Immature natural killer cell (primary cell): ENCODE measurements at regions not wholly inside any gene's neighbourhood (a gene's known extent, or its start where the extent isn't known, plus 50 kb on each side); places are given as distances from the start of the nearest gene placed in this dataset.

ENCODE experiments used
- DNase-seq, 3 donors: peaks; one replicate each; pipeline ENCODE4 v3.0.0; 2022; ENCODE audit warnings: mixed read lengths in 1 of 3
- H3K27ac Mint-ChIP-seq, 6 donors: one replicate each; pipeline ENCODE4 v1.8.0; 2020; ENCODE audit warnings: mixed read lengths in 6 of 6, mild to moderate bottlenecking in 5 of 6, inconsistent platforms in 4 of 6, moderate library complexity in 3 of 6
- H3K27me3 Mint-ChIP-seq, 3 donors: one replicate each; pipeline ENCODE4 v1.8.0; 2020 to 2021; ENCODE audit warnings: low read depth in 3 of 3, mild to moderate bottlenecking in 3 of 3, mixed read lengths in 3 of 3, moderate library complexity in 3 of 3, inconsistent platforms in 1 of 3
- H3K36me3 Mint-ChIP-seq, 3 donors: one replicate each; pipeline ENCODE4 v1.8.0; 2020; ENCODE audit warnings: mixed read lengths in 3 of 3, inconsistent platforms in 2 of 3, mild to moderate bottlenecking in 2 of 3
- H3K4me1 Mint-ChIP-seq, 2 donors: one replicate each; pipeline ENCODE4 v1.8.0; 2020; ENCODE audit warnings: inconsistent platforms in 2 of 2, mild to moderate bottlenecking in 2 of 2, mixed read lengths in 2 of 2, moderate library complexity in 1 of 2
- H3K4me3 Mint-ChIP-seq, 5 donors: one replicate each; pipeline ENCODE4 v1.8.0; 2020; ENCODE audit warnings: mild to moderate bottlenecking in 5 of 5, mixed read lengths in 5 of 5, inconsistent platforms in 3 of 5, moderate library complexity in 3 of 5
- H3K9me3 Mint-ChIP-seq, 6 donors: one replicate each; pipeline ENCODE4 v1.8.0; 2020; ENCODE audit warnings: mild to moderate bottlenecking in 6 of 6, mixed read lengths in 6 of 6, inconsistent platforms in 4 of 6, moderate library complexity in 3 of 6

DNA sequence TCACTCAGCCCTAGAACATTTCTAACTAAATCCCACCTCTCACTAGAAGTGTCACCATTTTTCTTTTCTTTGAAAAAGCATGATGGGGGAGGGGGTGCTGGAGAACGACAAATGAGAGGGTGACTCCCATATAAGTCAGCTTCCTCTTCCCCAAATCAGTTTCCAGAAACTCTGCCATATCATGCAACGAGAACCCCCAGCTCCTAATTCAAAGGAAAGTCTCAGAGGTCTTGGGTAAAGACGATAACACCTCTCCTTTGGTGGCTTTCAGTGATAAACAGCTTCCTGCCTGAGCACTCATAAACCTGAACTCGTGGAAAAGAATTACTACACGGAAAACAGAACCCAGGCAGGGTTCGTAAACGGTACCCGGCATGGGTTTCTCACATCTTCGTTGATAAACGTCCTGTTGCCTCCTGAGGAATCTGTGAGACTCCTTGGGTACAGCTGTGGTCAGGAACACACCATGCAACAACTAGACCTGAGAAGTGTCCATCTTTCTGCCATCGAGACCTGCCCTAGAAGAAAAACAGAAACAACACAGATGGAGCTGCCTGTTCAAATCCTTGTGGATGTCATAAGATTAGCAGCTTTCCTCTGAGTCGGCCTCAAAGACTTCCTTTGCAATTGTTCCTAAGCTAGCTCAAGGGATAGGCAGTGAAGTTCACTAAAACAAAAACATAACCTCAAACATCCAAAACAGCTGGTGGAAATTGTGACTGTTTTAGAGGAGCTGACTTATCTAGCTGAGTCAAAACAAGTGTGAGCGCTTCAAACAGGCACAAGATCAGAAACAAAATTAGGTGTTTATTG is 185.8 kb upstream of the PRDM1 start:
- no peak overlapping the region for H3K27ac Mint-ChIP-seq

GRCh38 chr6:105898286-105898685 is 187.8 kb upstream of the PRDM1 start:
- Mint-ChIP-seq H3K27me3 (peaks cover 0 to 5% (median 2%) of the 10 kb centered on the region in 3 donors), H3K9me3 (no peaks in the 10 kb centered on the region), H3K4me3 (no peak overlapping the region), H3K4me1 (peaks cover 10% of the 10 kb centered on the region in 2 donors), H3K36me3 (no peaks in the 10 kb centered on the region), H3K27ac (no peak overlapping the region)
- DNase-seq, result no peak

More for the DNA sequence above, 185.8 kb upstream of the PRDM1 start:
- no peaks in the 10 kb centered on the region for H3K36me3 Mint-ChIP-seq
- DNase-seq, result no peak
- peaks cover 0 to 5% (median 0%) of the 10 kb centered on the region in 3 donors for H3K27me3 Mint-ChIP-seq
- peak overlapping the region in 4 of 5 donors; percentile 0 to 44 (median 14) for H3K4me3 Mint-ChIP-seq
- peaks cover 10% of the 10 kb centered on the region in 2 donors for H3K4me1 Mint-ChIP-seq
- no peaks in the 10 kb centered on the region for H3K9me3 Mint-ChIP-seq

DNA sequence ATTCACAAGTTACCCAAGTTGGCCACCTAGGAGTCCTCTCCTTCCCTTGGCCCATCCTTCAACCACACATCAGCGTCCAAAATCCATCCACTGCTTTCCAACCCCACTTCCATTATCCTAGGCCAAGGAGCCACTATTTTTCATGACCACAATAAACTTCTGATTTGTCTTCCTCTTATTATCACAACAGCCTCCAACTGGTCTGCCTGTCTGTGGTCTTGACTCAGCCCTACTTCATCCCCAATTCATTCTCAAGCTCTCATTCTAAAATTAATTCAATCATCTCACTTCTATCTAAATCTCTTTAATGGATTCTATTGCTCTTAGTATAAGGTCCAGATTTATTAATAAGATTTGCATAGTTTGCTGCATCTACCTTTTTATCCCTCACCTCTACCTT is 189.0 kb upstream of the PRDM1 start:
- Mint-ChIP-seq H3K27ac (no peak overlapping the region), H3K4me3 (no peak overlapping the region)

GRCh38 chr6:105896821-105897095 is 189.4 kb upstream of the PRDM1 start:
- Mint-ChIP-seq H3K36me3 (no peaks in the 10 kb centered on the region), H3K4me1 (peaks cover 10% of the 10 kb centered on the region in 2 donors), H3K27ac (no peak overlapping the region), H3K27me3 (peaks cover 1 to 8% (median 2%) of the 10 kb centered on the region in 3 donors), H3K9me3 (no peaks in the 10 kb centered on the region), H3K4me3 (no peak overlapping the region)
- no peak for DNase-seq

More for the DNA sequence above, 189.0 kb upstream of the PRDM1 start:
- Mint-ChIP-seq H3K9me3 (no peaks in the 10 kb centered on the region), H3K4me1 (peaks cover 10% of the 10 kb centered on the region in 2 donors), H3K36me3 (no peaks in the 10 kb centered on the region), H3K27me3 (peaks cover 1 to 8% (median 2%) of the 10 kb centered on the region in 3 donors)
- no peak for DNase-seq

DNA sequence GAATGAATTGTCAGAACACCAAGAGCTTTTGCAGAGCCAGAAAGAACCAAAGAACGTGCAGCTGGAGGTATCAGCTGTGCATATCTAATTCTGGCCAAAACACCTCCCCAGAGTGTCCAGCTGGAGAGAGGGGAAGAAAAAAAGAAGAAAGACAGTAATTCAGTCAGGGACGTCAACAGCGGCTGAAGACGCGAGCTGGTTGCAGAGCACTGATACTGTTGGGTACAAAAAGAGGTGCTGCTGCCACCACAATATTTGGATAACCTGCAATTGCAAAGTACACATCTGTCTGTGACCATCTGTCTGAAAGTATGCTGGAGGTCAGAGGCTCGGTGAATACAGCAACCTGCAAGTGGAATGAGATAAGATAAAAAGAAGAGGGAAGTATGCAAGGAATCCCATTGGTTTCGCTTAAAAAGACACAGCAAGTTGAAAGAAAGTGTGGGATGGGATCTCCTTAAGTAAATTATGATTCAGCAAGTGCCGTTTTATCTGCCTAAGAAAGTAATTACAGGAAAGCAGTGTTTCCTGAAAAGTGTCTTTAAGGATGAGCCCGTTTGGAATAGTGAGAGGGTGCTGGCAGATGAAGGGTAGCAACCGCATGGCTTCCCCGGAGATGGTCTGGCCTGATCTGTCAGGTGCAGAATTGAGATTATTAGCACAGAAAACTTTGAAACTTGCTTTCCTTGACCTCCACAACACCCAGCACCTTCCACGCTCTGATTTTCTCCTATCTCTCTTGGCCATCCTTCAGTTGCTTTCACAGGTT is 189.9 kb upstream of the PRDM1 start:
- H3K4me3 Mint-ChIP-seq, result no peak overlapping the region
- H3K27me3 Mint-ChIP-seq, result peaks cover 1 to 8% (median 2%) of the 10 kb centered on the region in 3 donors
- no peak for DNase-seq
- no peaks in the 10 kb centered on the region for H3K9me3 Mint-ChIP-seq
- peaks cover 0 to 2% (median 0%) of the 10 kb centered on the region in 3 donors for H3K36me3 Mint-ChIP-seq
- peaks cover 10% of the 10 kb centered on the region in 2 donors for H3K4me1 Mint-ChIP-seq
- H3K27ac Mint-ChIP-seq, result no peak overlapping the region

DNA sequence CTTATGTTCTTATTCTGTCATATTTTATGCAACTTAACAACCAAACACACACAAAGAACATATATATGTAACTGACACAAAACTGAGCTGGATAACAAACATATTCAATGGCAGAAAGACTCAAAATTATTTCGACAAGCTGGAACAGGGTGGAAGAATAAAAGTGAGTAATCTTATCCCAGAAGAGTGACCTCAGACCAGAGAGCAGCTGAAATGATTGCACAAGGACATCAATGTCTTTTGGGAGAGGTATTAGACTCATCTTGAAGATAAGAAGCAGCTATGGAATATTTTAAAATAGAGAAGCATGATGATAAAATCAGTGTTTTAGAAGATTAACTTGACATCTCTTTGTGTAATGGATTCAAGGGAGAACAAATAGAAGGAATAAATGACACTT is 191.6 kb upstream of the PRDM1 start:
- no peak overlapping the region for H3K4me3 Mint-ChIP-seq
- peaks cover 1 to 10% (median 2%) of the 10 kb centered on the region in 3 donors for H3K27me3 Mint-ChIP-seq
- no peak for DNase-seq
- H3K27ac Mint-ChIP-seq, result no peak overlapping the region
- no peaks in the 10 kb centered on the region for H3K4me1 Mint-ChIP-seq
- no peaks in the 10 kb centered on the region for H3K9me3 Mint-ChIP-seq
- H3K36me3 Mint-ChIP-seq, result peaks cover 0 to 3% (median 0%) of the 10 kb centered on the region in 3 donors

- Mint-ChIP-seq H3K36me3 (peaks cover 0 to 3% (median 0%) of the 10 kb centered on the region in 3 donors), H3K27ac (no peak overlapping the region), H3K9me3 (no peaks in the 10 kb centered on the region), H3K4me3 (no peak overlapping the region), H3K27me3 (peaks cover 1 to 6% (median 2%) of the 10 kb centered on the region in 3 donors), H3K4me1 (no peaks in the 10 kb centered on the region)
- no peak for DNase-seq
Measured at GRCh38 chr6:105893741-105894140, 192.4 kb upstream of the PRDM1 start.

GRCh38 chr6:105892577-105893262 is 193.4 kb upstream of the PRDM1 start:
- no peak overlapping the region for H3K27ac Mint-ChIP-seq
- H3K27me3 Mint-ChIP-seq, result peaks cover 1 to 5% (median 2%) of the 10 kb centered on the region in 3 donors
- H3K36me3 Mint-ChIP-seq, result peaks cover 0 to 3% (median 0%) of the 10 kb centered on the region in 3 donors
- DNase-seq, result no peak
- no peaks in the 10 kb centered on the region for H3K9me3 Mint-ChIP-seq
- no peak overlapping the region for H3K4me3 Mint-ChIP-seq
- H3K4me1 Mint-ChIP-seq, result peaks cover 0 to 2% of the 10 kb centered on the region in 2 donors

- Mint-ChIP-seq H3K4me3 (no peak overlapping the region), H3K27me3 (peaks cover 1 to 5% (median 2%) of the 10 kb centered on the region in 3 donors), H3K27ac (no peak overlapping the region), H3K36me3 (peaks cover 0 to 3% (median 0%) of the 10 kb centered on the region in 3 donors), H3K4me1 (peaks cover 0 to 9% of the 10 kb centered on the region in 2 donors), H3K9me3 (no peaks in the 10 kb centered on the region)
- no peak for DNase-seq
Measured at GRCh38 chr6:105890521-105891244, 195.5 kb upstream of the PRDM1 start.

DNA sequence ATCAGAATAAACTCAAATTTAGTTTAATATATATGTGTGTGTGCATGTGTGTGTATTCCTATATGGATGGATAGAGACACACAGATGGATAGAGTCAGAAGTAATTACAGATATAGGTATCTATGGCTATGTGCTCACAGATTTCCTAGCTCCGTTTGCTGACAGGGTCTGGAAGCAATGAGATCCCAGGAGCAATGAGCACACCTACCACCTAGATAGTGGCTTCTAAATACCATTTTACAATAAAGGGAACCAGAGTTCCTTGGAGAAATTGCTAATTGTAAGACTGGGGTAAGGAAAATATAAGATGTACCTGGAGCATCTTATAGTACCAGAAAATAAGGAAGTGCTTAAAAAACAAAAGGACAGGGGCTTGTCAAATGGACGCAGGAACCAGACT is 196.2 kb upstream of the PRDM1 start:
- peaks cover 0 to 3% (median 0%) of the 10 kb centered on the region in 3 donors for H3K36me3 Mint-ChIP-seq
- H3K27me3 Mint-ChIP-seq, result peaks cover 2 to 5% (median 3%) of the 10 kb centered on the region in 3 donors
- H3K4me1 Mint-ChIP-seq, result peaks cover 0 to 9% of the 10 kb centered on the region in 2 donors
- DNase-seq, result no peak
- no peaks in the 10 kb centered on the region for H3K9me3 Mint-ChIP-seq
- no peak overlapping the region for H3K4me3 Mint-ChIP-seq
- H3K27ac Mint-ChIP-seq, result no peak overlapping the region

GRCh38 chr6:105886814-105887544 is 199.2 kb upstream of the PRDM1 start:
- no peak overlapping the region for H3K4me3 Mint-ChIP-seq
- DNase-seq, result no peak
- peaks cover 0 to 3% (median 0%) of the 10 kb centered on the region in 3 donors for H3K36me3 Mint-ChIP-seq
- no peak overlapping the region for H3K27ac Mint-ChIP-seq
- peaks cover 0 to 7% (median 5%) of the 10 kb centered on the region in 3 donors for H3K27me3 Mint-ChIP-seq
- peaks cover 0 to 9% of the 10 kb centered on the region in 2 donors for H3K4me1 Mint-ChIP-seq
- peaks cover 0 to 2% (median 0%) of the 10 kb centered on the region in 6 donors for H3K9me3 Mint-ChIP-seq

GRCh38 chr6:105886066-105886813 is 199.9 kb upstream of the PRDM1 start:
- H3K4me3 Mint-ChIP-seq, result no peak overlapping the region
- no peak for DNase-seq
- peaks cover 0 to 2% (median 0%) of the 10 kb centered on the region in 6 donors for H3K9me3 Mint-ChIP-seq
- no peak overlapping the region for H3K27ac Mint-ChIP-seq
- H3K36me3 Mint-ChIP-seq, result peaks cover 0 to under 1% (median 0%) of the 10 kb centered on the region in 3 donors
- H3K27me3 Mint-ChIP-seq, result peaks cover 5 to 10% (median 9%) of the 10 kb centered on the region in 3 donors
- peaks cover 0 to 9% of the 10 kb centered on the region in 2 donors for H3K4me1 Mint-ChIP-seq
